ENCODE measurements at regions not wholly inside any gene's neighbourhood (a gene's known extent, or its start where the extent isn't known, plus 50 kb on each side); places are given as distances from the start of the nearest gene placed in this dataset.

GRCh38 chr15:67907184-67907723, 67.4 kb upstream of the RNU6-1 start:
- H3K27me3 ChIP-seq (ENCODE audit: control insufficient read depth, insufficient read depth, low read length) = no peaks in the 10 kb centered on the region
- H3K4me1 ChIP-seq (ENCODE audit: control insufficient read depth, insufficient read depth, low read length) = no peaks in the 10 kb centered on the region
- peaks cover 5% of the 10 kb centered on the region for H3K9me3 ChIP-seq (replicated peaks; ENCODE audit: control insufficient read depth, low read depth, low read length)
- no peak overlapping the region for H3K27ac ChIP-seq (ENCODE audit: low read length)
- no CpG with 5 or more reads among the region's 2 CpGs for WGBS (ENCODE audit: insufficient coverage)
- no peaks in the 10 kb centered on the region for H3K36me3 ChIP-seq (ENCODE audit: control insufficient read depth, insufficient read depth, low read length)
- H3K4me3 ChIP-seq (ENCODE audit: low read length) = no peak overlapping the region
- no peak for DNase-seq

- Histone ChIP-seq H3K9me3 (replicated peaks; ENCODE audit: control insufficient read depth, low read depth, low read length) (peaks cover 5% of the 10 kb centered on the region), H3K27ac (ENCODE audit: low read length) (no peak overlapping the region), H3K4me3 (ENCODE audit: low read length) (no peak overlapping the region), H3K36me3 (ENCODE audit: control insufficient read depth, insufficient read depth, low read length) (no peaks in the 10 kb centered on the region), H3K4me1 (ENCODE audit: control insufficient read depth, insufficient read depth, low read length) (no peaks in the 10 kb centered on the region), H3K27me3 (ENCODE audit: control insufficient read depth, insufficient read depth, low read length) (no peaks in the 10 kb centered on the region)
- no peak for DNase-seq
- WGBS (ENCODE audit: insufficient coverage) = 64% methylated on average over 1 of the region's 2 CpGs
Observed at GRCh38 chr15:67908756-67909155, 68.9 kb upstream of the RNU6-1 start.

GRCh38 chr15:67911727-67912126, 71.9 kb upstream of the RNU6-1 start:
- Histone ChIP-seq H3K4me1 (ENCODE audit: control insufficient read depth, insufficient read depth, low read length) (peaks cover 14% of the 10 kb centered on the region), H3K4me3 (ENCODE audit: low read length) (no peak overlapping the region), H3K9me3 (replicated peaks; ENCODE audit: control insufficient read depth, low read depth, low read length) (peaks cover 5% of the 10 kb centered on the region), H3K27me3 (ENCODE audit: control insufficient read depth, insufficient read depth, low read length) (no peaks in the 10 kb centered on the region), H3K36me3 (ENCODE audit: control insufficient read depth, insufficient read depth, low read length) (no peaks in the 10 kb centered on the region), H3K27ac (ENCODE audit: low read length) (no peak overlapping the region)
- DNase-seq = no peak
- WGBS (ENCODE audit: insufficient coverage) = no CpG with 5 or more reads among the region's 1 CpG

GRCh38 chr15:67914028-67914427, 74.2 kb upstream of the RNU6-1 start:
- Histone ChIP-seq H3K36me3 (ENCODE audit: control insufficient read depth, insufficient read depth, low read length) (no peaks in the 10 kb centered on the region), H3K27me3 (ENCODE audit: control insufficient read depth, insufficient read depth, low read length) (no peaks in the 10 kb centered on the region), H3K27ac (ENCODE audit: low read length) (no peak overlapping the region), H3K4me1 (ENCODE audit: control insufficient read depth, insufficient read depth, low read length) (peaks cover 21% of the 10 kb centered on the region), H3K9me3 (replicated peaks; ENCODE audit: control insufficient read depth, low read depth, low read length) (peaks cover 10% of the 10 kb centered on the region), H3K4me3 (ENCODE audit: low read length) (no peak overlapping the region)
- no peak for DNase-seq
- WGBS (ENCODE audit: insufficient coverage) = no CpG with 5 or more reads among the region's 1 CpG

GRCh38 chr15:67914537-67915460, 75.0 kb upstream of the RNU6-1 start:
- H3K4me1 ChIP-seq (ENCODE audit: control insufficient read depth, insufficient read depth, low read length) = peaks cover 21% of the 10 kb centered on the region
- peak overlapping the region; percentile 75 for H3K27ac ChIP-seq (ENCODE audit: low read length)
- no peak overlapping the region for H3K4me3 ChIP-seq (ENCODE audit: low read length)
- no peaks in the 10 kb centered on the region for H3K36me3 ChIP-seq (ENCODE audit: control insufficient read depth, insufficient read depth, low read length)
- 27% methylated on average over 2 of the region's 6 CpGs for WGBS (ENCODE audit: insufficient coverage)
- no peaks in the 10 kb centered on the region for H3K27me3 ChIP-seq (ENCODE audit: control insufficient read depth, insufficient read depth, low read length)
- DNase-seq = peak; percentile 90
- peaks cover 8% of the 10 kb centered on the region for H3K9me3 ChIP-seq (replicated peaks; ENCODE audit: control insufficient read depth, low read depth, low read length)

- Histone ChIP-seq H3K27ac (ENCODE audit: low read length) (peak overlapping the region; percentile 75), H3K4me1 (ENCODE audit: control insufficient read depth, insufficient read depth, low read length) (peaks cover 21% of the 10 kb centered on the region), H3K36me3 (ENCODE audit: control insufficient read depth, insufficient read depth, low read length) (no peaks in the 10 kb centered on the region), H3K27me3 (ENCODE audit: control insufficient read depth, insufficient read depth, low read length) (no peaks in the 10 kb centered on the region), H3K9me3 (replicated peaks; ENCODE audit: control insufficient read depth, low read depth, low read length) (peaks cover 5% of the 10 kb centered on the region), H3K4me3 (ENCODE audit: low read length) (no peak overlapping the region)
- 19% methylated on average over 5 of the region's 7 CpGs for WGBS (ENCODE audit: insufficient coverage)
- peak; percentile 91 for DNase-seq
Observed at GRCh38 chr15:67915461-67916374, 75.9 kb upstream of the RNU6-1 start.

GRCh38 chr15:67916565-67916964, 76.7 kb upstream of the RNU6-1 start:
- peaks cover 5% of the 10 kb centered on the region for H3K9me3 ChIP-seq (replicated peaks; ENCODE audit: control insufficient read depth, low read depth, low read length)
- WGBS (ENCODE audit: insufficient coverage) = no CpG with 5 or more reads among the region's 2 CpGs
- no peak overlapping the region for H3K4me3 ChIP-seq (ENCODE audit: low read length)
- no peaks in the 10 kb centered on the region for H3K36me3 ChIP-seq (ENCODE audit: control insufficient read depth, insufficient read depth, low read length)
- no peaks in the 10 kb centered on the region for H3K27me3 ChIP-seq (ENCODE audit: control insufficient read depth, insufficient read depth, low read length)
- H3K27ac ChIP-seq (ENCODE audit: low read length) = peak overlapping the region; percentile 75
- peaks cover 21% of the 10 kb centered on the region for H3K4me1 ChIP-seq (ENCODE audit: control insufficient read depth, insufficient read depth, low read length)
- no peak for DNase-seq

- peak overlapping the region; percentile 75 for H3K27ac ChIP-seq (ENCODE audit: low read length)
- 80% methylated on average over 2 of the region's 4 CpGs for WGBS (ENCODE audit: insufficient coverage)
- H3K4me3 ChIP-seq (ENCODE audit: low read length) = no peak overlapping the region
- H3K36me3 ChIP-seq (ENCODE audit: control insufficient read depth, insufficient read depth, low read length) = no peaks in the 10 kb centered on the region
- no peaks in the 10 kb centered on the region for H3K27me3 ChIP-seq (ENCODE audit: control insufficient read depth, insufficient read depth, low read length)
- H3K4me1 ChIP-seq (ENCODE audit: control insufficient read depth, insufficient read depth, low read length) = peaks cover 21% of the 10 kb centered on the region
- peak; percentile 75 for DNase-seq
- peaks cover 5% of the 10 kb centered on the region for H3K9me3 ChIP-seq (replicated peaks; ENCODE audit: control insufficient read depth, low read depth, low read length)
Observed at GRCh38 chr15:67917037-67917436, 77.2 kb upstream of the RNU6-1 start.

GRCh38 chr15:67917636-67918035, 77.8 kb upstream of the RNU6-1 start:
- peak overlapping the region; percentile 75 for H3K27ac ChIP-seq (ENCODE audit: low read length)
- WGBS (ENCODE audit: insufficient coverage) = no CpG with 5 or more reads among the region's 1 CpG
- peak; percentile 60 for DNase-seq

More at GRCh38 chr15:67917636-67918035, 77.8 kb upstream of the RNU6-1 start:
- Histone ChIP-seq H3K9me3 (replicated peaks; ENCODE audit: control insufficient read depth, low read depth, low read length) (peaks cover 5% of the 10 kb centered on the region), H3K36me3 (ENCODE audit: control insufficient read depth, insufficient read depth, low read length) (no peaks in the 10 kb centered on the region), H3K27me3 (ENCODE audit: control insufficient read depth, insufficient read depth, low read length) (no peaks in the 10 kb centered on the region), H3K4me3 (ENCODE audit: low read length) (no peak overlapping the region), H3K4me1 (ENCODE audit: control insufficient read depth, insufficient read depth, low read length) (peaks cover 21% of the 10 kb centered on the region)
